Choroid plexus epithelial cell (primary cell): ENCODE measurements at regions not wholly inside any gene's neighbourhood (a gene's known extent, or its start where the extent isn't known, plus 50 kb on each side); places are given as distances from the start of the nearest gene placed in this dataset.

Experiments used
- DNase-seq: peaks from one replicate; pipeline ENCODE4 v3.0.0-alpha.2; 2010; ENCODE audit warnings: low read depth
- H3K4me3 ChIP-seq: 2 replicates; pipeline ENCODE4 v1.5.1; 2011; ENCODE audit warnings: low read depth, mild to moderate bottlenecking, control low read depth, low read length, moderate library complexity
- CTCF ChIP-seq: conservative IDR thresholded peaks from 2 replicates; pipeline ENCODE4 v1.5.1; 2011; ENCODE audit warnings: low read depth, mild to moderate bottlenecking, control low read depth, inconsistent platforms, low read length, moderate library complexity

- H3K4me3 ChIP-seq = no peak overlapping the region
- TF ChIP-seq CTCF = no peak
- DNase-seq = no peak
Observed at GRCh38 chr18:54433368-54433767, 75.7 kb downstream of the C18orf54 start.

- TF ChIP-seq CTCF = no peak
- no peak overlapping the region for H3K4me3 ChIP-seq
- no peak for DNase-seq
Observed at GRCh38 chr18:54433857-54434256, 76.2 kb downstream of the C18orf54 start.

- TF ChIP-seq CTCF = no peak
- H3K4me3 ChIP-seq = no peak overlapping the region
- DNase-seq = no peak
Observed at GRCh38 chr18:54434453-54434852, 76.7 kb downstream of the C18orf54 start.

GRCh38 chr18:54436501-54436900 lies 78.8 kb downstream of the C18orf54 start:
- no peak for DNase-seq
- no peak overlapping the region for H3K4me3 ChIP-seq
- TF ChIP-seq CTCF = no peak

GRCh38 chr18:54440292-54440691 lies 82.6 kb downstream of the C18orf54 start:
- H3K4me3 ChIP-seq = no peak overlapping the region
- no peak for TF ChIP-seq CTCF
- peak; percentile 26 for DNase-seq

- peak; percentile 84 for DNase-seq
- TF ChIP-seq CTCF = peak; percentile 93
Observed at GRCh38 chr18:54444319-54444914, 86.7 kb downstream of the C18orf54 start.

GRCh38 chr18:54453996-54454395 lies 96.3 kb downstream of the C18orf54 start:
- no peak for DNase-seq
- no peak for TF ChIP-seq CTCF
- H3K4me3 ChIP-seq = no peak overlapping the region

More at GRCh38 chr18:54444319-54444914, 86.7 kb downstream of the C18orf54 start:
- no peak overlapping the region for H3K4me3 ChIP-seq
